Upper lobe of left lung (tissue), 4 donors: ENCODE measurements at regions not wholly inside any gene's neighbourhood (a gene's known extent, or its start where the extent isn't known, plus 50 kb on each side); places are given as distances from the start of the nearest gene placed in this dataset.

Experiments
- EP300 ChIP-seq, 4 donors: sonication (generic); formaldehyde crosslinking; IDR thresholded peaks; one replicate each; pipeline ENCODE4 v1.5.1; 2017; ENCODE audit warnings: antibody characterized with exemption in 4 of 4, control low read depth in 2 of 4
- POLR2A ChIP-seq, 4 donors: fragments of 450-650 bp; IDR thresholded peaks; one replicate each; pipeline ENCODE4 v1.5.1; 2016 to 2017; ENCODE audit warnings: antibody characterized with exemption in 4 of 4, mild to moderate bottlenecking in 2 of 4
- POLR2AphosphoS5 ChIP-seq, 2 donors: sonication (generic); formaldehyde crosslinking; IDR thresholded peaks; one replicate each; pipeline ENCODE4 v1.5.1; 2017; ENCODE audit warnings: antibody characterized with exemption in 2 of 2
- TF ChIP-seq, protein P1 (sequence below), 6 experiments: fragments of 450-650 bp in 4 of 6; fragments of 200-600 bp in 2 of 6; sonication (generic) in 2 of 6; IDR thresholded peaks; one replicate each; pipeline ENCODE4 v1.5.1; 2016 to 2019; ENCODE audit warnings: antibody characterized with exemption in 6 of 6

DNA sequence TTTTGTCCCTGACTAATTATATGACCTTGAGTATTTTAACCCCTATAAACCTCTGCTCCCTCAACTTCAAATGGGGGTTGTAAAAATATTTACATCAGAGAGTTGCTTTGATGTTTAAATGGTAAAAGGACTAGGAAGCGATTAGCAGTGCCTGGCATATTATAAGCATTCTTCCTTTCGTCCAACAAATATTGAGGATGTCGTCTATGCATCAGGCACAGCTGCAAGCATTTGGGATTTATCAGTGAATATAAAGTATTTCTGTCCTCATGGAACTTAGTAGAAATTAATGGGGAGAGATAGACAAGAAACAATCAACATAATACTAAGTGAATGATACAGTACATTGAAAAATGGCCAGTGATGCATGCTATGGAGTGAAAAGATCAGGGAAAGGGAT, 115.5 kb upstream of the EDNRA start:
- TF ChIP-seq, protein P1, sequence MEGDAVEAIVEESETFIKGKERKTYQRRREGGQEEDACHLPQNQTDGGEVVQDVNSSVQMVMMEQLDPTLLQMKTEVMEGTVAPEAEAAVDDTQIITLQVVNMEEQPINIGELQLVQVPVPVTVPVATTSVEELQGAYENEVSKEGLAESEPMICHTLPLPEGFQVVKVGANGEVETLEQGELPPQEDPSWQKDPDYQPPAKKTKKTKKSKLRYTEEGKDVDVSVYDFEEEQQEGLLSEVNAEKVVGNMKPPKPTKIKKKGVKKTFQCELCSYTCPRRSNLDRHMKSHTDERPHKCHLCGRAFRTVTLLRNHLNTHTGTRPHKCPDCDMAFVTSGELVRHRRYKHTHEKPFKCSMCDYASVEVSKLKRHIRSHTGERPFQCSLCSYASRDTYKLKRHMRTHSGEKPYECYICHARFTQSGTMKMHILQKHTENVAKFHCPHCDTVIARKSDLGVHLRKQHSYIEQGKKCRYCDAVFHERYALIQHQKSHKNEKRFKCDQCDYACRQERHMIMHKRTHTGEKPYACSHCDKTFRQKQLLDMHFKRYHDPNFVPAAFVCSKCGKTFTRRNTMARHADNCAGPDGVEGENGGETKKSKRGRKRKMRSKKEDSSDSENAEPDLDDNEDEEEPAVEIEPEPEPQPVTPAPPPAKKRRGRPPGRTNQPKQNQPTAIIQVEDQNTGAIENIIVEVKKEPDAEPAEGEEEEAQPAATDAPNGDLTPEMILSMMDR (IDR thresholded peaks at IDR 0.05) = no peak
- TF ChIP-seq EP300 (IDR thresholded peaks at IDR 0.05) (no peak), POLR2A (IDR thresholded peaks at IDR 0.05) (no peak), POLR2AphosphoS5 (IDR thresholded peaks at IDR 0.05) (no peak)
